KBM-7 (cell line): ENCODE measurements at regions not wholly inside any gene's neighbourhood (a gene's known extent, or its start where the extent isn't known, plus 50 kb on each side); places are given as distances from the start of the nearest gene placed in this dataset.
A peak's percentile ranks its signal among the peaks of the same experiment; 100 is the strongest.

Source experiments
- DNase-seq: peaks from one replicate; pipeline ENCODE4 v3.0.0-alpha.2; 2015
- in situ Hi-C: fragments of 300-500 bp; cut with MboI; formaldehyde crosslinking; loops from 2 replicates; pipeline ENCODE4 v1.14.3; 2020; ENCODE audit warnings: low sequenced_read_pairs, low pct_unique_long_range_greater_than_20kb, mixed read lengths

DNA sequence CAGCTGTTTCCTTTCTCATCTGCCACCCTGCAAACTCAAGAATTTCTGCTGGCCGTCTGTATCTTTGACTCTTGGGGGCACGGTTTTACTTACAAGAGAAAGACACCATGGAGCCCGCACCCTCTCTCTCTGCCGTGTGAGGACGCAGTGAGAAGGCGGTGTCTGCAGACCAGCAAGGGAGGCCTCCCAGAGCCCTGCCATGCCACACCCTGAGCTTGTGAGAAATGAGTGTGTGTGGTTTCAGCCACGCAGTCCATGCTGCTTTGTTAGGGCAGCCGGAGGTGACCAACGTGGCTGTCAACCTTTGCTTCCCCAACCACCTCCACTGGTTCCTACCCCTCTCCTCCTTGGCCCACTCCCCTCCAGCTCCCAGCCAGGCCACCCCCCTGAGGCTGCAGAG, 70.1 kb upstream of the NUP50 start:
- in situ Hi-C loops, result no loop called here
- no peak for DNase-seq

DNA sequence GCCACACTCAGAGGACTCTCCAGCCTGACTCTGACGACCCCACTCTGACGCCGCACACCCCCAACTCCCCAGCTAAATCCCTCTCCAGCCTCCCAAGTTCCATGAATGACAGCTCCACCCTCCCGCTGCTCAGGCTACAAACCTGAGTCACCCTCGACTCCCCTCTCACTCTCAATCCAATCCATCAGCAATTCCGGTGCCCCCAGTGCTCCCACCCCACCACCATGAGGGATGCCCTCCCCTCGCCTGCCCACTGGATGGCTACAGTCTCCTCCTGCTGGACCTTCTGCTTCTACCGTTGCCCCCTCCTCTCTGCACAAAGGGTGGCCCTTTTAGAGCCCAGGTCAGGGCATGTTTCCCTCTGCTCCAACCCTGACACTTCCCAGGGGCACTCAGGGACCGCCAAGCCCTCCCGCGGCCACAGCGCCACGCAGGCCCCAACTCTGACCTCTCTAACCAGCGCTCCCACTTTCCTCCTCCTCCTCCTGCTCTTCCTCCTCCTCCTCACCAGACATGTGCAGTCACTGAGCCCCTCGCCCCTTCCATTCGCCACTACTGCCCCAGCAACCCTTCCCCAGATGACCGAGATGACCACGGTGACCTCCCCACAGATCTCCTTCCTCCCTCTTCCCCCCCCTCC, 69.5 kb upstream of the NUP50 start:
- in situ Hi-C loops, result no loop called here
- DNase-seq, result no peak

DNA sequence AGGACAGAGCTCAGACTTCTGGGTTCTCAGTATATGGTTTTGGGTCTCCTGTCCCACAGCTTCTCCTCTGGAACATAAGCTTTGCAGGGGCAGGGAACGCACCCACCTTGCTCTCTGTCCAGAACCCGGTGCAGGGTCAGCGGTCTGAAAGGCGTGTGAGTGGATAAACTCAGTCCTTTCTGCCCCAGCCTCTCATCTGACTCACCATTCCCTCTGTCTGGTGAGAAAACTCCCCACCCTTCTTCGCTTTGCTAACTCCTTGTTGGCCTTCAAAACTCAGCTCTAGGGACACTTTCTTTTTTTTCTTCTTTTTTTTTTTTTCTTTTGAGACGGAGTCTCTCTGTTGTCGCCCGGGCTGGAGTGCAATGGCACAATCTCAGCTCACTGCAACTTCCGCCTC, 68.9 kb upstream of the NUP50 start:
- no peak for DNase-seq
- in situ Hi-C loops, result no loop called here

DNA sequence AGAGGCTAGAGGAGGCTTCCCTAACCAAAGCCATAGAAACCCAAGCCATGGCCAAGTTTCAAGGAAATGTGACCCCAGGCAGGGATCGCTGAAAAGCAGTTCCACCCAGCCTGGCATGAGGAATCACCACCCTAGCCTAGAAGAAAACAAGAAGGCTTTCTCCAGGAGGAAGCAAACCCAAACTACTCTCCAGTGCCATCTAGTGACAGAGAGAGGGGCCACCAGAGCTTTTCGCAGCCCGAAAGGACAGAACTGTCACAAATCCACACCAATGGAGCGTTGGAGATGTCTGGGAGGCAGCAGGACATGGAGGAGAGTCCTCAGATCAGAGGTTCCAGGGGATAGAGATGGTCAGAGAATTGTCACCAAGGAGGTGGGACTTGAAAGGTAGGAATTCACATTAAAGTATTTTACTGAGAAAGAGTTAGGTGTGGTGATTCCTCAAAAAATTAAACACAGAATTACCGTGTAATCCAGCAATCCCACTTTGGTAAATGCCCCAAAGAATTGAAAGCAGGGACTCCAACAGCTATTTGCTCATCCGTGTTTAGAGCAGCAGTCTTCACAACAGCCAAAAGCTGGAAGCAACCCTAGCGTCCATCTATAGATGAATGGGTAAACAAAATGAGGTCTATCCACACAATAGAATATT, 67.3 kb upstream of the NUP50 start:
- in situ Hi-C loops, result no loop called here
- DNase-seq, result peak; percentile 73

DNA sequence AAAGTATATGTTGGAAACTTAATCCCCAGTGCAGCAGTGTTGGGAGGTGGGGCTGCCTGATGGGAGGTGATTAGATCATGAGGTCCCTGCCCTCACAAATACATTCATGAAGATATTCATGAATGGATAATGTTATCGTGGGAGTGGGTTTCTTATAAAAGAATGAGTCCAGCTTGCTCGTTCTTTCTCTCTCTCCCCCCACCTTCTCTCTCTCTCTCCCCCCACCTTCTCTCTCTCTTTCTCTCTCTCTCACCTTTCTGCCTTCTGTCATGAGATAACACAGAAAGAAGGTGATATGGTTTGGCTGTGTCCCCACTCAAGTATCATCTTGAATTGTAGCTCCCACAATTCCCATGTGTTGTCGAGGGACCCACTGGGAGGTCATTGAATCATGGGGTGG, 66.7 kb upstream of the NUP50 start:
- in situ Hi-C loops, result no loop called here
- no peak for DNase-seq

DNA sequence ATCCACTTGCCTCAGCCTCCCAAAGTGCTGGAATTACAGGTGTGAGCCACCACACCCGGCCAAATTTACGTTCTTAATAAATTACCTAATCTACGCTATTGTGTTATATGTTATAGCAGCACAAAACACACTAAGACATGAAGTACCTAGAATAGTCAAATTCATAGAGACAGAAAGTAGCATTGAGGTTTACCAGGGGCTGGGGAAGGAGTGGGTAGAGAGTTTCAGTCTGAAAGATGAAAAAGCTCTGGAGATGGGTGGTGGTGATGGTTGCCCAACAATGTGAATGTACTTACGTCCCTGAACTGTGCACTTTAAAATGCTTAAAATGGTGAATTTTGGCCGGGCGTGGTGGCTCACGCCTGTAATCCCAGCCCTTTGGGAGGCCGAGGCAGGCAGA, 65.7 kb upstream of the NUP50 start:
- DNase-seq, result no peak
- in situ Hi-C loops, result no loop called here

DNA sequence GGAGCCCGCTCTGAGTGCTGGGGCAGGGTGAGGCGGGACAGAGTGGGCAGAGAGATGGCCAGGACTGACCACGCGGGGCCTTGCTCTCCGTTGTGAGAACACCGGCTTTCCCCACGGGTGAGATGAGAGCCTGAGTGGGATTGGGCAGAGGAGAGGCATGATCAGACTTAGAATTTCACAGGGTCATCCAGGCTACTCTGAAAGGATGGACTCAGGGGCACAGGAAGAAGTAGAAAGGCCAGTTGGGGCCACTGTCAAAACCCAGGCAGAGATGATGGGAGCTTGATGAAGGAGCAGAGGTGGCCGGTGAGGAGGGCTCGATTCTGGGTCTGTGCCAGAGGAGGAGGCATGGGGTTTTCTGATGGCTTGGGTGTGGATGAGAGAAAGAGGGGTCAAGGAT, 63.8 kb upstream of the NUP50 start:
- in situ Hi-C loops, result no loop called here
- DNase-seq, result no peak

DNA sequence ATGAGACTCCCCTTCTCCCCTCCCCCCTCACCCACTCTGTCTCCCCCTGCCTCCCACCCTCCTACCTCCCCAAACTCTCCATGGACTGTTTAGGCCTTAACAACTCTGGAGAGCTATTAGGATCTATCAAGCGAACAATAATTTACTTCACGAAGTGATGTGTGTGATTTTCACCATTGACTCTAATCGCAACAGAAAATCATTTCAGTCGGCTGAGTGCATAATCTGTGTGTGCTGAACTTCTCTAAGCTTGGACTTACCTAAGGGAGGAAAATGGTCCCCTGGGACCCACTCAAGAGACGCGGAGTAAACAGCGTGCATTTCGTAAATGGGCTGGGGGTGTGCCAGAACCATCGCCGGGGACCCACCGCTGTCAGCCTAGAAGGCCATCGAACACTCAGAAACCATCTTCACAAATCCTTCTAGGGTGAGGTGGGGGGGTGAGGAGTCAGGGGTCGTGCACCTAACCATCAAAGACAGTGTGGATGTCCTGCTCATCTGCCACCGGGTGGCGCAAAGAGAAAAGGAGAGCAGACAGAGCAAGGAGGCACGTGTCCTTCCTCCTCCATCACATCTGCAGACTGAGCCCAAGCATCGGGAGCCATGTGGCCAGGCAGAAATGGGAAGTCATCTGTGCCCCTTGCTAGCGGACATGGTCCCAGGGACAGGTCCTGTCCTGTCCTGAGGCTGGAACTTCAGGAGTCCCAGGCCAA, 62.1 kb upstream of the NUP50 start:
- in situ Hi-C loops, result no loop called here
- DNase-seq, result peak; percentile 60

DNA sequence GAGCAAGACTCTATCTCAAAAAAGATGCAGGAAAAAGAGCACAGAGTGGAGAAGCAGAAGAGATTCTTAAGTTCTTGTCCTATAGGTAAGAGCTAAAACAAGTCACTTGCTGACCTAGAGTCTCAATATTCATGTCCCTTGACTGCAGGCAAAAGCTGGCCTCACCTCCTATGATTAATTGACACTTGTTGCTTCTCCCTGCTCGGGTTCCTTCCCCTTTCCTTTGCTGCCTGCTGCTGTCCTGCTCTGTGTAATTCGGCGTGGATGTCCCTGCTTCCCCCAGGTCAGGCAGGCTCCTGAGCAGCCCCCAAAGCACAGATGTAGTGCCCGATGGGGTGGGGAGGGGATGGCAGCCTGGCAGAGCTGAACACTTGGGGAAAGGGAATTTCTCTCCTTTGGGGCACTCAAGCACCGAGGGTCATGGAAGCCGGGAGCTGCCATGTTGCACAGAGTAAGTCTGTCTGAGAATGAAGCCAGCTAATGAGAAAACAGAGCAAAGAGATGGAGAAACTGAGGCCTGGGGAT, 60.8 kb upstream of the NUP50 start:
- in situ Hi-C loops, result no loop called here
- DNase-seq, result peak; percentile 17

DNA sequence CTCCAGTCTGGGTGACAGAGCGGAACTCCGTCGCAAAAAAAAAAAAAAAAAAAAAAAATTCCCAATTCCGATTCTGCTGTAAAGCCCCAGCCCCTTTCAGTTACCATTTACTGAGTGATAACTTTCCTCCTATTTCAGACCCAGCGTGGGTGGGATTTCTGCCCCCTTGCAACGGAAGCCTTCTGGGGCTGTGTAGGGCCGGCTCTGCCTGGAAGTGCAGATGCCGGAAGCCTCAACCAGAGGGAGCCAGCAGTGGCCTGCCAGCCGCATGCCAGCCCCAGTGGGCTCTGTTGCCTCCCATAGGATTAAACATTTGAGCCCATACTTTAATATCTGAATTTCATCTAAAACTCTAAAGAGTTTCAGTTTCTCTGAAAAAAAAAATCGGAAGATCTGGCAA, 60.0 kb upstream of the NUP50 start:
- DNase-seq, result no peak
- in situ Hi-C loops, result no loop called here

DNA sequence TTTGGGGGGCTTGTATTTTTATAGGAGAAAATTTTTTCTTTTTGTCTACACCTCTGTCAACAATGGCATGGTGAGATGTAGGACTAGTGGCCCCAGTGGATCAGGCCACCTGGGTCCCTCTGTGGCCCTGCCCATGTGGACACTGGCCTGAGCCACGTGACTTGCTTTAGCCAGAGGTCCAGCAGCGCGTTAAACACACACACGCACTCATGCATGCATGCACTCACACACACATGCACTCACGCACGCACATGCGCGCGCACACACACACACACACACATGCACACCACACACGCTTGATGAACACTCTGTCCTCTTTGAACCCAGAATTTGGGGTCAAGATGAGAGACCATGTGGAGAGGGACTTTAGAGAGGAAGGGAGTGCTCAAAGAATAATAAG, 59.4 kb upstream of the NUP50 start:
- DNase-seq, result no peak
- in situ Hi-C loops, result no loop called here

DNA sequence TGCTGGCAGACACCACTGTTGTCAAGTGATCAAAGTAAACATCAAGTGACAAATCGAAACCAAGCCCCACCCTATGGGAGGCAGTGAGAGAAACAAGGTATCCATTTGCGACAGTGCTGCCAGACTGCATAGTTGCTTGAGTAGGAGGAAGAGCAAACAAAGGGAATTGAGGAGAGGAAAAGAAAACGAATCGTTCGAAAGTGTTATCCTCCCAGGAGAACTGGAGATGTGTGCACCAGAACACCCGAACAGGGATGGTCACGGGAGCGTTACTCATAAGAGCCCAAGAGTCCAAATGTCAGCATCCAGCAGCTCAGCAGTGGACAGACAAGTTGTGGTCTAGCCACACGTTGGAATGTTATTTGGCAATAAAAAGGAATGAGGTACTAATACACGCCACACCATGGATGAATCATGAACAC, 58.4 kb upstream of the NUP50 start:
- in situ Hi-C loops, result no loop called here

DNA sequence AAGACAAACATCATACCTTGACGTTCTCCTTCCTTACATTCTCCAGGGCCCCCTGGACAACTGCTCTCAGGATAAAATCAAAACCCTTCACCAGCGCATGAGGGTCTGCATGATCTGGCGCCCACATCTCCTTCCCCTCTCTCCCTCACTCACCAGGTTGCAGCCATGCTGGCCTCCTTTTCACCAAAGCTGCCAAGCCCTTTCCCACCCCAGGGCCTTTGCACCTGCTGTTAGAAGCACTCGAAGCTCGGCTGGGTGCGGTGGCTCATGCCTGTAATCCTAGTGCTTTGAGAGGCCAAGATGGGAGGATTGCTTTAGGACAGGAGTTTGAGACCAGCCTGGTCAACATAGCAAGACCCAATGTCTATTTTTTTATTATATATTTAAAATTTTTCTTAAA, 56.1 kb upstream of the NUP50 start:
- DNase-seq, result no peak
- in situ Hi-C loops, result no loop called here

More for the DNA sequence above, 58.4 kb upstream of the NUP50 start:
- no peak for DNase-seq

DNA sequence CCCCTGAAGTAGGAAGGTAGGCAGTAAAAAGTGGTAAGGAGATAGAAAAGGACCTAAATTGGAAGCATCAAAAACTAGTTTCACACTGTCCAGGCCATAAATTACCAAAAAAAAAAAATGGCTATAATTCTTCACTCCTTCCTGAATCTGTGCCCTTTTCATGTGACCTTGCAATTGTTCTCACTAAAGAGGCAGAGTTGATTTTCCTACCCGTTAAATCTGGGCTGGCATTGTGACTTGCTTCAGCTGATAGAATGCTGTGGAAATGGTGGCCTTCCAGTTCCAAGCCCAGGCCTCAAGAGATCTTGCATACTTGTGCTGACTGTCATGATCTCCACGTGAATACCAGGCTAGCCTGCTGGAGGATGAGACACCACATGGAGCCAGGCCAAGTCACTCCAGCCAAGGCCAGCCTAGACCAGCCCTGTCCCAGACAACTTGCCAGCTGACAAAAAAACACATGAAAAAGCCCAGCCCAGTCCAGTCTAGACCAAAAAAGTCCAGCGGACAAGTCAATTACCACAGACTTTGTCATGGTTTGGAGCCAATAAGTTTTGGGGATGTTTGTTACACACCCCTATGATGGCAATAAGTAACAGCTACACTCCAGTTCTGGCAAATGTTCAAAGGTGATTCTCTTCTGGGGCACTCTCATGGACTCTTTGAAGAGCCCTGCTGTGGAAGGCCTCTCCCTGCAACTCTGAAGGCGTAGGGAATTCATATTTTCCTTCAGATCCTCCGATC, 51.4 kb upstream of the NUP50 start:
- DNase-seq, result no peak
- in situ Hi-C loops, result no loop called here
